ENCODE measurements at regions not wholly inside any gene's neighbourhood (a gene's known extent, or its start where the extent isn't known, plus 50 kb on each side); places are given as distances from the start of the nearest gene placed in this dataset.

DNA sequence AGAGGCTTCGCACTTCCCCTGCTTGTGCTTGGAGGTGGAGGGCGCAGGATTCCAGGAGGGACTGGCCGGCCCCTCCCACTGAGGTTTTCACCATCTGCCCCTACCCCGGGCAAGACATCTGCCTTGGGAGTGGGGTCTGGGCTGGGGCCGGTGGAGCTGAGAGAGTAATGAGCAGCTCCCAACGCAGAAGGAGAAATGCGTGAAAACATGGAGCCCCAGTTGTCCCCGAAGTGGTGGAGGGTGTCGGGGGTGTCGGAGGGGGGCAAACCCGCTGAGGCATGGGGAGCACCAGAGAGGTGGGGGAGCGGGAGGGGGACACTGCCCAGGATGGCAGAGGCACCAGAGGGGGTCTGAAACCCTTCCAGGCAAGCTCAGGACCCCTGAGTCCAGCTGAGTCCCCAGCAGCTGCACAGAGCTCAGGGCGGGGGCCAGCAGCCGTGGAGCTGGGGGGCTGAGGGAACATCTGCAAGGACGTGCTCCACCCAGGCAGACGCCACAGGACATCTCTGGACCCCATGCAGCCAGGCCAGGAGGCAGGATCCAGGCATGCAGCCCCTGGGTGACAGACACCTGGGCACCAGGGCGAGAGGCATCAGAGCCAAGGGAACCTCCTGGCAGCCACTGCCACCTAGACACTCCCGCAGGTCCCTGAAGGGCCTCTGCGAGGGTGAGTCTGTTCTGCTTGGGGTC is 110.6 kb downstream of the SIK1 start:
- DNase-seq, result no peak

DNA sequence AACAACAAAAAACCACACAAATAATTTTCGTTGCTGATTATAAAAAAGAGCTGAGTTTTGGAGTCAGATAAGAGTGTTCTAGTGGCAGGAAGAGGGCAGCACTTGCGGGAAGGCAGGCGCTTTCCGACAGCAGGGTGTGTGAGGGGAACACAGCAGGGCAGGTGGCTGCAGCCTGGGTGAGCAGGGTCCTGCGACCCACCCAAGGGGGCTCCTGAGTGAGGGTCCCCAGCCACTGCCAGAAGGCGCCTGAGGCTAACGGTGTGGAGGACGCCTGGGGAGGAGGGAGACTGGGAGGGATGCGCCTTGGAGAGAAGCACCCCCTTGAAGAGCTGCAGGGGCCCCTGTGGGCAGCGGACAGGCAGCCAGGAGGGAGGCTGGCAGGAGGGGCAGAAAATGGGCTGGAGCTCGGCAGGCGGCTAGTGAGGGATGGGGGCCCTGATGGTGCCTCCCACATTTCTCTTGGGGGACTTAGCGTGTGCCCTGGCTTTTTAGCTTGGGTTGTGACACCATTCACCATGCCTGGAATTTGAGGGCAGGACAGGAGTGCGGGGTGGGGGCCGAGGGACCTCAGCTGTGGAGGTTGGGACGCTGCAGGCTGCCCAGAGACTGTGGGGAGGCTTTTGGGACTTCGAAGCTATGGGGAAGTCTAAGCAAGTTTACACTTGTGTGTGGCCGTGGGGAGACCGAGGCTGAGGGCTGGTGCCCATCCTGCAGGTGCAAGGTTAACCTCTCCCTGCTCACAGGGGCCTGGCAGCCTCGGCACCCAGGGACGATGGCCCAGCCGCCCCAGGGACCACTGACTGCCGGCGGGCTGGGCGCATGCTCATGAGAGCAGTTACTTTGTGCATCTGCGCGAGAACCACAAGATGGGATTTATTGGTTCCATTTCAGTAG is 111.4 kb downstream of the SIK1 start:
- DNase-seq, result no peak

DNA sequence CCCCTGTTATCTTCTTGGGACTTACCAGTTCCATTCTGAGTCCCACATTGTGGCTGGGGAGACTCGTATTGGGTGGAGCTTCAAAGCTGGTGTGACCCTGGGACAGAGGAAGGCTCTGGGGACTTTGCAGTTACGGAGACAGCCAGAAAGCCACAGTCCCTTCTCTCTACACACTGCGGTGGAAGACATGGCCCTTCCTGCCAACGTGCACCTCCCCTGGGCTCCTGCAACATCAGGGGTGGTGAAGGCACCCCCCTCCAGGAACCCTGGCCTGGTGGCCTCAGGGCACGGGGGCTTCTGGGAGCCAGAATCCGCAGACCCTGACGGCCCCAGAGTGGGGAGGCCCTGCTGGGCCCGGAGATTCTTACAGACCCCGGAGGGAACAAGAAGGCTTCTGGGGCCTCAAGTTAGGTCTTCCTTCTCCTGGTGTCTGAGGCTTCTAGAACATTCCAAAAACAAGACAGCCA is 113.0 kb downstream of the SIK1 start:
- DNase-seq, result no peak

DNA sequence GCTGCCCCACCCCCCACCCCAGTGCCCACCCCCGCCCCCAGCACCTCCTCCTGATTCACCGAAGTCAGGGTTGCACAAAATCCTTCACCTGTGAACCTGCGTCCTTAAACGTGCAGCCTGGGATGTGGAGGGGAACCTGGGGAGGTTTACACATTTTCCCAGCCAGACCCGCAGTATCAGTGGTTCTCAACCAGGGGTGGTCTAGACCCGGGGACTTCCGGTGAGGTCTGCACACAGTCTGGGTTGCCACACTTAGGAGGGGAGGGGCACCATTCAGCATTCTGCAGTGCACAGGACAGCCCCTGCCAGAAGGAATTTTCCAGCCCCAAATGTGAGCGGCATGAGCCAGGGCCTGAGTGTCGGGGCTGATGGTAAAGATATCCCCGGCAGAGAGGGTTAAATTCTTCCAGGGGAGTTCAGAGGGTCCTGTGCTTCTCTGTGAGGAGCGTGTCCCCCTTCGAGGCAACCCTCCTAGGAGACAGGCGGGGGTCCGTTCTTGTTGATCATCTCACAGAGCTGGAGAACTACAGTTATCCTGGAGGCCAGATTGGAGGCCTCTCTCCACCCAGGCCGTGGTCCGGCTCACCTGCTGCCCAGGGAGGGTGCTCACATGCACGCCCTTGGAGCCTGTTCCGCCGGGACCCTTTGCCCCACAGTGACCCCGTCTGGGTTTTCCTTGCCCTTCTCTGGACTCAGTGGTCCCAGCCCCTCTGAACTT is 113.6 kb downstream of the SIK1 start:
- DNase-seq, result no peak

DNA sequence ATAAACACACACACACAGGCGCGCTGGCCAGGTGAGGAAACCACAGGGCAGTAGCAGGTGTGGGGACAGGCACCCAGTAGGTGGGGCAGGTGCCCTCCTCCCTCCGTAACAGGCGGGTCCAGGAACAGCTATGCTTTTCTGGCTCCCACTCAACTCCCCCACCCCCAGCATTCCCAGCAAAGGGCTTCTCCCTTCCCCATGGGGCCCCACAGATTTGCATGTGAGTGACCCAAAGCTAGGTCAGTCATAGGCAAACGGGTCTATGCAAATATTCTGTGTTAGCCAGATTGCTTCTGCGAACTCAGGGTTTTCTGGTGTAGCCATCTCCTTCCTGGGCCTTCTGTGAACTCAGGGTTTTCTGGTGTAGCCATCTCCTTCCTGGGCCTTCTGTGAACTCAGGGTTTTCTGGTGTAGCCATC is 114.2 kb downstream of the SIK1 start:
- no peak for DNase-seq

DNA sequence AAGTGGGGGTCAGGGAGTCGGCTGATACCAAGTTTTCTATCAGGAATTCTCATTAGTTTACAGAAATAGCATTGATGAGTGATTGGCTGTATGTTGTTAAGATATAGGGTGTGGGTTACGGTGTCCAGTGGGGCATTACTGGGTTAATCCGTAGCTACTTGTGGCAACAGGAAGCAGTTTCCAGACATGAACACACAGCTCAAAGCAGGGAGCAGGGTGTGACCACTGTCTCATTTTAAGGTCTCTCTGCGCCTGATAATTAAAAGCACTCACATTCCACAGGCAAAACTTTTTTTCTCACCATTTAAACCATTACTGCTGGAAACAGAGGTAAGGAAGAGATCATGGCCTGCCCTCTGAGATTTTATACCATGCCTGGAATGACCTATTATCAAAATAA is 114.9 kb downstream of the SIK1 start:
- DNase-seq, result no peak

DNA sequence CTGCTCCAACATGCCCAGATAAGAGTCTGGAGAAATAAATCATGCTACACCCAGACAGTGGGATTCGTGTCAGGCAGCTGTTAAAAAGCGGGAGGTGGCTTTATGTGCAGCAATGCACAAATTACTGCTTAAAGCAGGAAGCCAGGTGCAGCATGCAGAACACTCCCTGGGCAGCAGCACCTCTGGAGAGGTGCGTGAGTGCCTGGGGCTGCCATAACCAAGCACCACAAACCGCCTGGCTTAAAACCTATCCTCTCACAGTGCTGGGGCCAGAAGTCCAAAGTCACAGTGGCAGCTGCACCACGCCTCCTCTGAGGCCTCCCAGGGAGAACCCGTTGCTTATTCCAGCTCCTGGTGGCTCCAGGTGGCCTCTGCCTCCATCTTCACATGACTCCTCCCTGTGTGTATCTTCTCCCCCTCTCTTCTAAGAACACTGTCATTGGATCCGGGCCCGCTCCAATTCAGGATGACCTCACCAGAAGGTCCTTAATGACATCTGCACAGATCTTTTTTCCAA is 115.6 kb downstream of the SIK1 start:
- DNase-seq, result no peak

DNA sequence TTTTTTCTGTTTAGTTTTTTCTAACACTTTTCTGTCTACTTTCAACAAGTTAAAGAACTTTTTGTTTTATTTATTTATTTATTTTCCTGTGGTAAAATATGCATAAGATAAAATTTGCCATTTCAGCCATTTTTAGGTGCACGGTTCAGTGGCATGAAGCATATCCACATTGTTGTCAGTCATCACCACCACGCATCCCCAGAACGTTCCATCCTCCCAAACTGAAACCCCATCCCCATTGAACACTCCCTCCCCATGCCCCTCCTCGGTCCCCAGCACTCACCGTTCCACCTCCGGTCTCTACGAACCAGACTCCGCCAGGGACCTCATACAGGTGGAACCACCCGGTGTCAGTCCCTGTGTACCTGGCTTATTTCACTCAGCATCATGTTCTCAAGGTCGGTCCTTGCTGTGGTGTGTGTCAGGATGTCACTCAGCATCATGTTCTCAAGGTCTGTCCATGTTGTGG is 118.1 kb downstream of the SIK1 start:
- DNase-seq, result no peak

DNA sequence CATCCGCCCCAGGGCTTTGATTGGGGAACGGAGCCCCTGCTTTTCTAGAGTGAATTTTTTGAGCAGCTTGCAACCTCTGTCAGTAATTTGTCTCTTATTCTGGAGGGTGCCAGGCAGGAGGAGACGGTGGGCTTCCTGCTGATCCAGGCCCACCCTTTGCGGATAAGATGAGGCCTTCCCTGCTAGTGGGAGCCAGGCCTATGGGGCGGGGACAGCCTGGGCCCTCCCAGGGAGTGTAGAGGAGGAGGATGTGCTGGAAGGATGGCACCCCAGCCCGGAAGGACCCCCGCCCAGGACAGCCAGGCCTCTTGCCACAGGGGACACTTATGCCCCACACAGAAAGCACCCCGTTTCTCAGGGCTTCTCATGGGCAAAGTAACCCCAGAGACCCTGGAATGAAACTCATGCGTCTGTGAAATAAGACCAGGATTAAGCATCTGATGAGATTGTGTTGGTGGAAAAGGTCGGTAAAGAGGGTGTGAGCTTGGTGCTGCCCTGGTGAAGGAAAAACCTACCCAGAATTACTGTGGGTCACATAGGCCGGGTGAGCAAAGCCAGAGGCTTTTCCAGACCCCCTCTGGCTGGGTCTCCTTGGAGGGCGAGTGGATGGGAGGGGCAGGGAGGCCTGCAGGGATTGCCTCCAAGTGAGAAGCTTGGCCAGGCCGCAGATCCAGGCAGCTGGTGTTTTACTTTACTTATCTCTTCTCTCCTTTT is 118.7 kb downstream of the SIK1 start:
- no peak for DNase-seq

DNA sequence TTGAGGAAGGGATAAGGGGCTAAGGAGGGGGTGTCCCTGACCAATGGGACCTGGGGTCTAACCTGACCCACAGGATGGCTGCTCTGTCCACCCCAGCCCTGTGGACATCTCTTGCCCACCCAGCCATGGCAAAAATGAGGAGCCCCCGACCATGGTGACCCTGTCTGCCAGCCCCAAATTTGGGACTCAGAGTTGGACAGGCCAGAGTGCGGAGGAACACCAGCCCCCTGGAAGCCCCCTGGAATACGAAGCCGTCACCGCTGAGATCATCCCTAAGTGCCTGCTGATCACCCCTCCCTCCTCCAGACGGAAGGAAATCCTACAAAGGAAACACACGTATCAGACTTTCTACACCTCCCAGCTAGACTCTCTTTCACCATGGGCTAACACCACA is 119.3 kb downstream of the SIK1 start:
- DNase-seq, result no peak

DNA sequence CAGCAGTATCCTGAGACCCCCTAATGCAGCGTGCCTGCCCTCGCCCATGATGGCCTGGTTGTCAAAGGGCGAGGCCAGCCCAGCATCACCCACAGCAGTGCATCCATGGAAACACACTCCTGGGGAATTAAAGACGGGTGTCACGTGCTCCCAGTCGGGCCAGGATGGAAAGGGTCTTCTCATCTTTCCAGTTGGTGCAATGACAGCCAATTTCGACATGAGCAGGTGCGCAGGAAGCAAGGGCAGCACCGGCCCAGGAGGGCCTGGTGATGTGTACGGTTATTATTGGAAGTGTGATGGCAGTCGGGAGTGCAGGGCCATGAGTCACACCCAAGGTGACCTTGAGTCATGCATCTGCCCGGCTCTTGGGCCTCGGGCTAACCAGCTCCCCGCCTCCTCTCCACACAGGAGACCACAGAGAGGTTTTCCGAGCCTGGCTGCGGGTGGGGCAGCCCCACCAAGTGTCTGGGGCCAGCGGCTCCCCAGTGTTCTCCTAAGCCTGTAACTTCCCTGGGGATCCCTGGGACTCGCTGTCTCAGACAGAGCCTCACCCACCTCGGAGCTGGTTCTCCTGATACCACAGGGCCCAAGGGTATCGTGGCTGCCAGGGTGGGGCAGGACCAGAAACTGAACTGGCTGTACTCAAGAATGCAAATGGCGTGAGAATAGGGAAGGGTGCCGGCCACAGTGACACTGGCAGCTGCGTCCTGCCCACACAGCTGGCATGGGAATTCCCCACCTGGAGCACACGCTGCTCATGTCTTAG is 119.8 kb downstream of the SIK1 start:
- no peak for DNase-seq

DNA sequence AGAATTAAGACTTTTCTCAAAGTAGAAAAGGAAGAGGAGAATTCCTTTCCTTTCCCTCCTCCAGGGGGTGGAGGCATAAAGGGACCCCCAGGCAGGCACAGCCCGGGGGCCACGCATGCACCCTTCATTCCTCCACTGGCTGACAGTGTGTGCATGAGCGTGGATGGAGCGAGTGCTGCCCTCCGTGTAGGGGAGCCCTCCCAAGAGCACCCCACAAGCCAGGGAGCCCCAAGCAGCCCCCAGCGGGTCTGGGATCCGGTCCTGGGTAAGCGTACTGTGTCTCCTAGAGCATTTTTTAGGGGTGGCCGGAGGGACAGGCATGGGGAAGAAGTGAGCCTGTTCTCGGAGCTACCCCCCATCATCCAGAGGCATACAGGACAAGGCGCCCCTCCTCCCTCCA is 120.5 kb downstream of the SIK1 start:
- no peak for DNase-seq

DNA sequence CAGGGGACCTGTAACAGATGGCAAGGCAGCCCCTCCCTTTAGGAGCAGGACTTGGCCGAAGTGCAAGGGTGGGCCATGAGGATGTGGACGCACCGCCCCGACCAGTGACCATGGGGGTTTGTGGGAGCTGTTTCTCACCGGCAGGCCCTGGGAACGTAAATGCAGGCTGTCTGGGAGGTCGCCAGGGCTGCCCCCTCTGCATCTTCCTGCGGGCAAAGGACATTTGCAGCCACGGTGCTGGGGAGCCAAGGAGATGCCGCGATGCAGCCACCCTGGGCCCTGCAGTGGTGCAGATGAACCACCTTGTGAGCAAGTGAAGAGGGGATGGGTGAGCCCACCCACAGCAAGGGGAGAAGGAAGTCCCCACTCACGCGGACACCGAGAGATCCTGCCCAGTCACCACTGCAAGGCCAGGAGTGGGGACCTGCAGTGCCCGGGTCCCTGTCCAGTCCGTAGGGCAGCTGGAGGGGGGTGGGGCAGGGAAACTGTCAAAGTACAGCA is 121.1 kb downstream of the SIK1 start:
- DNase-seq, result no peak

DNA sequence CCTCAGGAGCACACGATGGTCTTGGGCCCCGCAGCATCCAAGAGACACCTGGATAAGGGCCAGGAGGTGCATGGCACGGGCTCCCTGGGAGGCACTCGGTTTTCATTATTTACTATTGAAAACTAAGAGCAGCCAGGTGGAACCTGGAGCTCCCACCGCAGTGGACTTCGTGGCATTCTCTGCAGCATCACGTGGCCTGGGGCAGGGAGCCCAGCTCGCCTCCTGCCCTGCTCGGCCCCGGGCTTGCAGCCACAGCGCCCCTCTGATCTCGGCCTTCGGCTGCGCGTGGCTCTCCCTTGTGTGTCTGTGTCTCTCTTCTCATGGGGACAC is 121.6 kb downstream of the SIK1 start:
- DNase-seq, result no peak

DNA sequence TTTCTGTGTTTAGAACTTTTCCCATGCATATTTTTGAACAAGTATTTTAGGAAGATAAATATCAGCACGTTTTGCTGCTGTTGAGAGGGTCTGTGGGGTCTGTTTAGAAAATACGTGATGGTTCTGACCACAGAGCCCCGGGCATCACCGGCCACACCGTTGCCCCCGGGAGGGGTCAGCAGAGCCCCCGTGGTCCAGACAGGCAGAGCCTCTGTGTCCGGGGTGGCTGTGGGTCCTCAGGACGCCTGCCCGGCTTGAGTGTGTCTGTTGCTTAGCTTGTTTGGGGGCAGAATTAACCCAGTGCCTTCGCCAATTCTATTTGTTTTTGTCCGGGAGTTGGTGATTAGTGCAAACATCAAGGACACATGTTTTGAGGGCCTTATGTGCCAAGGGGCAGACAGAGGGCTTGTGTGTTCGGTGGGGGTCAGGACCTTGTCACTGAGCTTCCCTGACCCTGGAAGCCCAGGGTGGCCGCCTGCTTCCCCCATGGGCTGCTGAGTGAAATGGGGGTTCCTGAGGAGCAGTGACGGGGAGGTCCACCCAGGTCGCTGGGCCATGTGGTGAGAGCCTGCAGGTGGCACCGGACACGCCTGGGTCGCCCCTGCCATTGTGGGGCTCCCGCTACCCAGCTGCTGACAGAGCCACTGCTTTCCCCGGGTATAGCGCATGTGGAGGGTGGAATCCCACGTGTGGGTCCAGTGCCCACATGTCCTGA is 122.2 kb downstream of the SIK1 start:
- no peak for DNase-seq

DNA sequence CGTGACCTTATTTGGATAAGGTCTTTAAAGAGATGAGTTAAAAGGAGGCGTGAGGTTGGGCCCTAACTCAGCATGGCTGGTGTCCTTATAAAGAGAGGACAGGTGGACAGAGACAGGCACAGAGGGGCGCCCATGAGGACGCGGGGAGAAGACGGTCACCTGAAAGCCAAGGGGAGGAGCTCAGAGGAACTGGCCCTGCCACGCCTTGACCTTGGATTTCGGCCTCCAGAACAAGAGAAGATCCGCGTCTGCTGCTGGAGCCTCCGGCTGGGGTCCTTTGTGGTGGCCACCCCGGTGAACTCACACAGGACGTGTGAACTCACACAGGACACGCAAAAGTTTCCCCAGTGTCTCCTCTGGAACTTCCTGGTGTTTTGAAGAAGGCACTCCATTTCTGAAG is 122.7 kb downstream of the SIK1 start:
- DNase-seq, result no peak

DNA sequence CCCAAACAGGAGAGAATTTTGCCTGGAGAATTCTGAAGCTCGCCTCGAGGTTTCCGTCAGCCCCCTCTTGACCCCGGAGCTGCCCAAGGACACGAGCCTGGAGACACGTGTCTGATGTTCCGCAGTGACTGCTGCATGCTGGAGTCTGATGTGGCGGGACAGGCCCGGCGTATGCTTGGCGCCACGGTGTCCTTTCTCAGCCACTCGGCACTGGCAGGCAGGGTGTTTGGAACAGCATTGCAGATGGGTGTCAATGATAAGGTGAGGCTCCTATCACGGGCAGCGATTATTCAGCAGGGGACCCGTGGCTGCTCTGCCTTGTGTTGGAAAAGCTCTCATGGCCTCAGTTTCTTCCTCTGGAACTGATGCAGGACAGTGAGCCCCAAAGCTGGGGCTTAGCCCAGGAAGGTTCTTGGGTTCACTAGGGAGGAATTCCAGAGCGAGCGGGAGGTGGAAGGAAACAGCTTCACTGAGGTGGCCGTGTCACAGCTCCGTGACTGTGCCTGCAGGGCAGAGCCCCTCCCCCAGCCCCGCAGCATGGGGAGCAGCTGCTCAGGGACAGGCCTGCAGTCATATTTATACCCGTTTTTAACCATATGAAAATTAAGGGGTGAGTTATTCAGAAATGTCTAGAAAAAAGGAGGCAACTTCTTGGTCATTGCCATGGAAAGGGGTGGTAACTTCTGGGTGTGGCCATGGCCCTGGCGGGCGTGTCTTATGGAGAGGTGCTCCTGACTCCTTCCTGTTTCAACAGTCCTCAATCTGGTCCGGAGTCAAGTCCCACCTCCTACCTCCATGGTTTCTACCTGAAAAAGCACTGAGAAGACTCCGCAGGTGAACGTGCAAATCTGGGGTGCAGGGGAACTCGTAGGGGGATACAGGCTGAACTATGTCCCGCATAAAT is 123.4 kb downstream of the SIK1 start:
- no peak for DNase-seq

DNA sequence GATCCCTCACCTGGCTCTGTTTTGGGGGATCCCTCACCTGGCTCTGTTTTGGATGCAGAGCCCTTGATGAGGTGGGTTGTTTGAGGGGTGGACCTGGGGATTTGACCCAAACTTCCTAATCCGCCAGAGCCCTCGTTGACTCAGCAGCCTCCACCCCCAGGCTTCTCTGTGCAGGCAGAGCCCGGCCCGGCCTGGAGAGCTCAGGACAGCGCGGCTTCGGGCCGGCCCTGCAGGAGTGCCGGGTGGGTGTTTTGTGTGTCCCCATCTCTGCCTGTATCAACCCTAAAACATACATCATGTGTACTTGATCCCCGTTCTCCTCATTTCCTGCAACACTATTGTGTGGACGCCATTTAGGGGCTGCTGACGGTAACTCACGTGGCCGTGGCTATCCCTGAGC is 124.2 kb downstream of the SIK1 start:
- no peak for DNase-seq

DNA sequence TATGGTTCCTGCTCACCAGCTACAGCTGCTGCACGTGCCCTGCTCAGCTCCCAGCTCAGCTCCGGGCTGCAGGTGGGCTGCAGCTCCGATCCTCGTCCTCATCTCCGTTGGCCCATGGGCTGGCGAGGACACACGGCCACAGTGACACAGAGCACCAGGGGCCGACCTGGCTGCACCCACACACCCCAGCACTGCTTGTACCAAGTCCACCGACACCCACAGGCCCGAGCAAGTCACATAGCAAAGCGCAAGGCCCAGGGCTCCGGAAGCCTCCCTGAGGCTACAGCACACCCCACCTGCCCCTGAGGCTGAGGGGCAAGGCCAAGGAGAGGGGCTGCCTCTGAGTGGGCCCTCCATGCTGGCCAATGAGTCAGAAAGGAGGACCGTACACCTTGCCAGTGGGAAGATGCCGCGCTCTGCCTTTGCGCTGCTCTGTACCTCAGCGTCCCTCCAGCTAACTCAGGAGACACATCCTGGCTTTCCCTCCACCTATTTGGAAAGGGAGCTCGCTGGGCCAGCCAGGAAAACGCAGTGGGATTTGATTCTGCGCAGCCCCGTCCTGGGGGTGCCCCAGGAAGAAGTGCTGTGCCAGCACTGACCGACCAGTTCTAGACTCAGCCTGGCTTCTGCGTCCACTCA is 124.8 kb downstream of the SIK1 start:
- no peak for DNase-seq
